GM21526 (cell line): ENCODE measurements at regions not wholly inside any gene's neighbourhood (a gene's known extent, or its start where the extent isn't known, plus 50 kb on each side); places are given as distances from the start of the nearest gene placed in this dataset.
A peak's percentile ranks its signal among the peaks of the same experiment; 100 is the strongest.
"Not testable (repeated sequence)": the region's sequence is repeated elsewhere in the genome, so short reads cannot be mapped to it uniquely, and the experiment has no call there.

Experiments
- ATAC-seq: cut with Tn5 transposase; IDR thresholded peaks from one replicate; pipeline ENCODE4 v1.9.1; 2021; ENCODE audit warnings: moderate library complexity; ENCODE audit not compliant: unreplicated experiment, low FRiP score

DNA sequence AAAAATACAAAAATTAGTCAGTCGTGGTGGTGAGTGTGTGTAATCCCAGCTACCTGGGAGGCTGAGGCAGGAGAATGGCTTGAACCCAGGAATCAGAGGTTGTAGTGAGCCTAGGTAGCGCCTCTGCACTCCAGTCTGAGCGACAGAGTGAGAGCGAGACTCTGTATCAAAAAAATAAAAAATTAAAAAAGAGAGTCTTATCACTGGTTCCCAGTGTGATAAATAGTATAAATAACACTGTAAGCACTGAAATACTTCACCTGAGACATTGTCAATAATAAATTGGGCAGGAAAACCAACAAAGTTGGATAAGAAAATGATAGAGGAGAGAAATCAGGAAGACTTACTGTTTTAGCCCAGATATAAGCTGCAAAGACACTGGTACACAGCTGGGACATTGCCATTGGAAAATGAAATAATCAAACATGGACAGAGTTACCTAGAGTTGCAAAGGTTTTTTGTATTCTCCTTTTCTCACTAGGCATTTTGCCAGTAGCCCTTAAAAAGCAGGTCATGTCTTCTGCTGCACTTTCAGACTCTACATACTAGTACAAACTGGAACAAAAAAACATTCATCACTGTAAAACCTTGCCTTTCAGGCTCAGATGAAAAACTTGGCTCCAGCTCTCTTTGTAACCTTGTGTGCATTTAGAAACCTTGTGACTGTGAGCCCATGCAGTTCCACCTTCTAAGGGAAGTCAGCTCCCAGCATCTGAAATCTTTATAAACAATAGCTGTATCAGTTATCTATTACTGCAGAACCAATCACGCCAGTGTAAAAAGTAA lies 55.0 kb upstream of the PPP1R2C start:
- ATAC-seq = no peak

GRCh38 chrX:42833550-42833940 lies 55.6 kb upstream of the PPP1R2C start:
- not testable (repeated sequence) for ATAC-seq

GRCh38 chrX:42837101-42837726 lies 59.3 kb upstream of the PPP1R2C start:
- no peak for ATAC-seq

GRCh38 chrX:42837747-42838146 lies 59.8 kb upstream of the PPP1R2C start:
- peak; percentile 68 for ATAC-seq

GRCh38 chrX:42839632-42840031 lies 61.7 kb upstream of the PPP1R2C start:
- ATAC-seq = no peak

- no peak for ATAC-seq
Observed at GRCh38 chrX:42846741-42847140, 68.8 kb upstream of the PPP1R2C start.

DNA sequence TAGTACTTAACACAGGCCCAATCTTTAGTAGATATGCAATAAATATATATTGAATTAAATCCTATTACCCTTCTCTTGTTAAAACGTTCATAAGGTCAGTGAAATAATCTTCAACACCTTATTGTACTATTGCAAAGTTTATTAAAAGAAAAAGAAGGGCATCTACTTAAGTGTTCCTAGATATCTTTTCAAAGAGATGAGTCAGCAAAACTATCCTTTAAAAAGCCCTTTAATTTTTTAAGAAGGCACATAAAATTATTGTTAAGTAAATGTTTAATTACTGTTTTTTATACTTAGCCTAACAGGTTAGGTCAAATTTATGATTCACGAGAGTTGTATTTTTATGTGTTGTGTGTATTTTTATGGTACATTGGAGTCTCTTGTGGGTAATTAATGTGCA lies 77.3 kb upstream of the PPP1R2C start:
- no peak for ATAC-seq

GRCh38 chrX:42857766-42858165 lies 79.8 kb upstream of the PPP1R2C start:
- no peak for ATAC-seq

DNA sequence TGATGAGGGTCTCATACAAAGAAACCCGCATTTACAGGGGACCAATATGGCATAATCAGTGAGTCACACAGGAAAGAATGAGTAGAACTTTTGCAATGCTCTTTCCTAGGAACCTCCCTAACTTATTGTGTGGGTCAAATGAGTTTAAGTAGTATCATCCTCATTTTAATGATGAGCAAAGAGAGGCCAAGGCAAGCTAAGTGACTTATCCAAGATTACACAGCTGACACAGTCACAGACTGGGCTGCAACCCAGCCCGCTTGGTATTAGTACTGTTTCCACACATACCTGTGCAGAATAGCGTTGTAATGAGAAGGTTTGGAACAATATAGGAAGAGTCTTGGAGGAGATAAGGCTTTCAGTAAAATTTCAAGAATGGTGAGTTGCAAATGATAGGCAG lies 91.0 kb upstream of the PPP1R2C start:
- ATAC-seq = no peak

- ATAC-seq = peak; percentile 93
Observed at GRCh38 chrX:42869659-42870476, 91.9 kb upstream of the PPP1R2C start.

DNA sequence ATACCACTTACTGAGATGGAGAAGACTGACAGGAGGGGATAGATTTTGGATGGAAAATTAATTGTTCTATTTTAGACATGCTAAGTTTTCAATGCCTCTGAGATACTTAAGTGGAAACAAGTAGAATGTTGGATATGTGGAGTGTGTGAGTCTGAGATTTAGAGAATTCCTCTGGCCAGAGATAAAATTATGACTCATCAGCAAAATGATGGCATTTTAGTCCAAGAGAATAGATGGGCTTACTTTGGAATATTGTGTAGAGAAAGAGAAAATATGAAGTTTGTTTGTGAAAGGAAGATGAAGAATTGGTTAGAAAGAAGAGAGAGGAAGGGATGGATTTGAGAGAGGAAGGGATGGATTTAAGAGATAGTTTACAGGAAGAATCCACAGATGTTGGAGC lies 108.6 kb upstream of the PPP1R2C start:
- ATAC-seq = no peak

- ATAC-seq = no peak
Observed at GRCh38 chrX:42900947-42901346, 123.0 kb upstream of the PPP1R2C start.

DNA sequence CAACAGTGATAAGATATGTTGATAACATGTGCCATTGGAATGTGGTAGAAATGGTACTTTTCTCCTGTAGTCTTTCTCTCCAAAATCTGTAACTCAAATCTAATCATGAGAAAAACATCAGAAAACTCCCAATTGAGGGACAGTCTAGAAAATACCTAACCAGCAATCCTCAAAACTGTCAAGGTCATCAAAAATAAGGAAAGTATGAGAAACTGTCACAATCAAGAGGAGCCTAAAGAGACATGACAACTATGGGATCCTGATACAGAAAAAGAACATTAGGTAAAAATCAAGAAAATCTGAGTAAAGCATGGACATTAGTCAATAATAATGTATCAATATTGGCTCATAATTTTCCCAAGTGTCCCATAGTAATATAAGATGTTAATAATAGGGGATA lies 124.5 kb upstream of the PPP1R2C start:
- no peak for ATAC-seq

DNA sequence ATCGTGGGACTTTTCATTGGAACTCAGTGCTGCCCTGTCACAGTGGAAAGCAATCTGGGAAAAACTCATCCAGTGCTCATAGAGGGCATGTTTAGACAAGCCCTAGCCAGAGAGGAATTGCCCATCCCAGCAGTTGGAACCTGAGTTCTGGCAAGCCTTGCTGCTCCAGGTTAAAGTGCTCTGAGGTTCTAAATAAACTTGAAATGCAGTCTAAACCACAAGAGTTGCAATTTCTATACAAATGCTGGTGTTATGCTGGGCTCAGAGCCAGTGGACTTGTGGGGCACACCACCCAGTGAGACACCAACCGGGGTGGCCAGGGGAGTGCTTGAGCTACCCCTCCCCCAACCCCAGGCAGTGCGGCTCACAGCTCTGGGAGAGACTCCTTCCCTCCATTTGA lies 142.8 kb upstream of the PPP1R2C start:
- no peak for ATAC-seq

DNA sequence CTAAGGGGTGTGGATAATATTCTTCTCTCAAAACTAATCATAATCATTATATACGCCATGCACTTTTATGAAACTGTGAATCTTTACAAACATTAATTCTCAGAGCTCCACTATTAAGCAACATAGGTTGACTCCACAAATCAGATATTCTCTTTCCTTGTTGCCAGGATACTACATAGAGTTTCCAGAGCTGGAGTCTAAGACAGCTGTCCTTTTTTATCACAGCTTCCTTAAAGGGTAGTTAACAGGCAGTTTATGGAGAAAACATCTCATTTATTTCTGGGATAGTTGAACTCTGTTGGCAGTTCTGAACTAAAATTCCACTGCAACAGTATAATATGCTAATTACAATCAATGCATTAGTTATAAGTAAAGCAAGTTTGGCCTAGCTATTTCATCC lies 152.1 kb upstream of the PPP1R2C start:
- ATAC-seq = no peak

DNA sequence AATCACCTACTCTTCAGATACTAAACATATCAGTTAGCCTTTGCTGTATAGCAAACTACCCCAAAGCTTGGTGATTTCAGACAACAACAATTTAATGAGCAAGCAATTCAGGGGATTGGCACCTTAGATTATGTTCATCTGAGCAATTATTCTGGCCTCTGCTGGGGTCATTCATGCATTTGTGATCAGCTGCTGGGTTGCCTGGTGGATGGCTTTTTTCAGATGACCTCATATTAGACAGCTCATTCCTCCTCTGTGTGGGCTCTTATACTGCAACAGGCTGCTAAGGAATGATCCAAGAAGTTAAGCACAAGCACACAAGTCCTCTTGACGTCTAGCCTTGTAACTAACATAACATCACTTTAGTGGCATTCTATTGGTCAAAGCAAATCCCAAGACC lies 153.0 kb upstream of the PPP1R2C start:
- ATAC-seq = no peak

DNA sequence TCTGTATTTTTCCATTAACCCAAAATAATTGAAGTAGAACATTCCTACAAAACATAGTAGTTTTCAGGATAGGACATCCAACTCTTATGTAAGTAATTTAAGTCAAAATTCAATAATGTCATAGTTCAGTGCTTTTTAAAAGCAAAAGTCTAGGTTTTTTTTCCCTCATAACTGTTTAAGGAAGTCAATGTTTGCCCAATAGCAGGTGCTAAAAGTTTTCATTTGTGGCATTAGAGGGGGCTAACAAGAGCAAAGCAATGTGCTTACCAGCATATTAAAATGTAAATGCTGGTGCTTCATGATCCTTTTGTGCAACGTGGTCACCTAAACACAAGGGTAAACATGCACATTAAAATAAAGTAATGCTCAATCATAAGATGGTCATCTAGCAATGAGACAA lies 155.2 kb upstream of the PPP1R2C start:
- ATAC-seq = no peak

DNA sequence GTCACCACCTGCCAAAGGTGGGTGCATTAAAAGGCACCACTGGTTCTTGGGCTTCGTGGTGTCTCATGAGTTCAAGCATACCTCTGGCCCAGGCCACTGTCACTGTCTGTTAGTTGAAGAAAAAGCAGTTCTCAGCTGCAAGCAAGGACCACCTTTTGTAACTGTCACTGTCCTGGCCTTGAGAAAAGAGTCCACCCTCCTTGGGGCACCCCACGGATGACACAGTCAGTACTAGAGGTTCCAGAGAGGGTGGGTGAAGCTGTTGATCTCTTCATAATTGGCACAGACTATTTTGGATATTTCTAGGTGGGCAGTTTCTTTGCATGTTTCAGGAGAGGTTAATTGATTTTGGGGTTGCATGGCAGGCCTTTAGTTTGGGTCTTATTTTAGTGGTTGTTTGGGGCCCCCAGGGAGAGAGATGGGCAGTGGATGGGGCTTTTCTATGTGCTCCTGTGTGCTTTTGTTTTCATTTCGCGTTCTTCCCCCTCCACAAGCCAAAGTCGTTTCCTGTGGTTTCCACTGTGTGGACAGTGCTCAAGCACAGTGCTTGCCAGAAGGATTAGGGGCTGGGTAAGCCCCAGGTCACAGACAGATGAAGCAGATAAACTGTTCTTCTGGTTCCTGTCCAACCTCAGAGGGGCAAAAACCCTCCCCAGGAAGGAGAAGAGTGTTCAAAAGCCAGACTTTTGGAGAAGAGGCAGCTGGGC lies 156.2 kb upstream of the PPP1R2C start:
- ATAC-seq = peak; percentile 93

- ATAC-seq = no peak
Observed at GRCh38 chrX:42941671-42942070, 163.7 kb upstream of the PPP1R2C start.

- ATAC-seq = peak; percentile 79
Observed at GRCh38 chrX:42943051-42943974, 165.3 kb upstream of the PPP1R2C start.
